Common myeloid progenitor, CD34-positive (primary cell): ENCODE measurements at regions not wholly inside any gene's neighbourhood (a gene's known extent, or its start where the extent isn't known, plus 50 kb on each side); places are given as distances from the start of the nearest gene placed in this dataset.

Experiments used
- CTCF ChIA-PET: fragments of 350-600 bp; sonication (Branson Sonifier 250); formaldehyde crosslinking; loops from one replicate; lab custom pipeline; 2021; ENCODE audit warnings: antibody characterized with exemption; lab: Charles Lee
- POLR2A ChIA-PET: fragments of 350-600 bp; sonication (Branson Sonifier 250); formaldehyde crosslinking; loops from one replicate; lab custom pipeline; 2021; ENCODE audit warnings: antibody characterized with exemption; lab: Charles Lee
- DNase-seq, 3 donors: peaks; one replicate each; pipeline versions ENCODE4 v3.0.0 to v3.0.0-alpha.2; 2013
- H3K27ac ChIP-seq, 2 experiments: 1 replicate in 1 of 2; 2 replicates in 1 of 2; pipeline ENCODE4 v1.7.0; 2013; ENCODE audit warnings: inconsistent platforms in 2 of 2, low read length in 2 of 2, mild to moderate bottlenecking in 2 of 2, low read depth in 1 of 2, moderate library complexity in 1 of 2; ENCODE audit not compliant: severe bottlenecking in 2 of 2, insufficient read depth in 1 of 2, poor library complexity in 1 of 2
- H3K27me3 ChIP-seq, 5 experiments: replicated peaks in 2 of 5; 1 replicate in 3 of 5; 2 replicates in 2 of 5; pipeline versions ENCODE4 v1.6.1 to v1.7.0; 2013; ENCODE audit warnings: low read length in 4 of 5, mild to moderate bottlenecking in 2 of 5, moderate library complexity in 2 of 5, inconsistent platforms in 1 of 5; ENCODE audit not compliant: insufficient read depth in 5 of 5, control insufficient read depth in 4 of 5
- H3K36me3 ChIP-seq, 4 experiments: 1 replicate in 2 of 4; 2 replicates in 2 of 4; pipeline versions ENCODE4 v1.6.1 to v1.7.0; 2013; ENCODE audit warnings: low read length in 3 of 4, control low read depth in 1 of 4, mild to moderate bottlenecking in 1 of 4; ENCODE audit not compliant: control insufficient read depth in 4 of 4, insufficient read depth in 4 of 4
- H3K4me1 ChIP-seq, 4 experiments: 1 replicate in 3 of 4; 2 replicates in 1 of 4; pipeline versions ENCODE4 v1.6.1 to v1.7.1; 2013; ENCODE audit warnings: low read length in 3 of 4, mild to moderate bottlenecking in 3 of 4, control low read depth in 1 of 4, inconsistent platforms in 1 of 4, moderate library complexity in 1 of 4; ENCODE audit not compliant: control insufficient read depth in 4 of 4, insufficient read depth in 4 of 4; ENCODE audit errors: control extremely low read depth in 1 of 4
- H3K4me3 ChIP-seq, 7 experiments: 1 replicate in 4 of 7; 2 replicates in 3 of 7; pipeline versions ENCODE4 v1.5.1 to v1.7.0; 2013; ENCODE audit warnings: mild to moderate bottlenecking in 7 of 7, low read length in 6 of 7, moderate library complexity in 6 of 7, inconsistent platforms in 2 of 7, low read depth in 2 of 7, control low read depth in 1 of 7; ENCODE audit not compliant: insufficient read depth in 4 of 7, control insufficient read depth in 1 of 7; ENCODE audit errors: extremely low read depth in 1 of 7
- H3K9me3 ChIP-seq, 5 experiments: 1 replicate in 4 of 5; 2 replicates in 1 of 5; pipeline versions ENCODE4 v1.6.1 to v1.7.1; 2013; ENCODE audit warnings: low read length in 4 of 5, mild to moderate bottlenecking in 2 of 5, inconsistent platforms in 1 of 5, low read depth in 1 of 5, moderate library complexity in 1 of 5; ENCODE audit not compliant: control insufficient read depth in 4 of 5, insufficient read depth in 2 of 5; ENCODE audit errors: control extremely low read depth in 1 of 5
- WGBS: methylation state at CpG from one replicate; pipeline ENCODE4 v1.1.5; 2013; ENCODE audit not compliant: insufficient coverage; 5-methylcytosine and 5-hydroxymethylcytosine counted together

DNA sequence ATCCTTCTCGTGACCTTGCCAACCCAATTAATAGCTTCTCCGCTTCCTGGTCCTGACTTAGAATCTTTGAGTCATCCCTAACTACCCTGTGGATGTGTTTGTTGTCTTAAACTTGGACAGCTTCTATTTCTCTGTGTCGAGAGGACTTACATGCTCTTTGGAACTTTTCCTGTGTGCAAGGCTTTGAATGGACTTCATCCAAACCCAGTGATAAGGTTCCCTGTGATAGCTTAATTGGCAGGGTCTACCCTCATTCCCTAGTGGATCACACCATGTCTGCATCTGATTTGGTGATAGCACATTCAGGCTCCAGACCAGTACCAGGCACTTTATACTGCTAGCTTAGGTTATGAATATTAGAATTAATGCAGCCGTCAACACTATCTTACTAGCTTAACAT lies 378.2 kb upstream of the KAZN start:
- Histone ChIP-seq H3K27me3 (peaks cover 0 to 3% (median 0%) of the 10 kb centered on the region in 5 experiments), H3K4me3 (no peak overlapping the region), H3K36me3 (no peaks in the 10 kb centered on the region), H3K9me3 (peaks cover 0 to 16% (median 0%) of the 10 kb centered on the region in 5 experiments), H3K27ac (no peak overlapping the region), H3K4me1 (no peaks in the 10 kb centered on the region)
- POLR2A ChIA-PET: no interaction called here
- DNase-seq: no peak
- CTCF ChIA-PET: no interaction called here
- 100% methylated on average over 3 of the region's 4 CpGs for WGBS

DNA sequence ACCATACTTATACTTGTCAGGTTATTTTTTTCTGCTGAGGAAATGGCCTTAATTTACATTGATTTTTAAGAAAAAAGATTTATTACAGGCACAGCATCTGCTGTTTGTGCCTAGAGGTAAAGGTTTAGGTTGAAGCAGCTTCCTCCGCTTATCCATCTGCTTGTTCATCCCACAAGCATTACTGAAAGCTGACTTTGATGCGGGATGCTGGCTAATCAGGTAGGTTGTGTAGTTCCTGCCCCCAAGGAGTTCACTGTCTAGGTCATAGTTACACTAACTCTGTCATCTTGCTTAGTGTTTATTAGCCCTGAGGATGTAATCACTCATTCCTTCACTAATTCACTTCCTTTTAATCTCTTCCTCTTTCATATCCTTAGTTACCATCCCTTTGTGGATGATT lies 377.7 kb upstream of the KAZN start:
- no peak for DNase-seq
- Histone ChIP-seq H3K27ac (no peak overlapping the region), H3K27me3 (peaks cover 0 to 3% (median 0%) of the 10 kb centered on the region in 5 experiments), H3K4me1 (no peaks in the 10 kb centered on the region), H3K4me3 (no peak overlapping the region), H3K36me3 (no peaks in the 10 kb centered on the region), H3K9me3 (peaks cover 0 to 16% (median 0%) of the 10 kb centered on the region in 5 experiments)
- WGBS: 100% methylated on average over 1 of the region's 2 CpGs
- POLR2A ChIA-PET: no interaction called here
- CTCF ChIA-PET: no interaction called here

DNA sequence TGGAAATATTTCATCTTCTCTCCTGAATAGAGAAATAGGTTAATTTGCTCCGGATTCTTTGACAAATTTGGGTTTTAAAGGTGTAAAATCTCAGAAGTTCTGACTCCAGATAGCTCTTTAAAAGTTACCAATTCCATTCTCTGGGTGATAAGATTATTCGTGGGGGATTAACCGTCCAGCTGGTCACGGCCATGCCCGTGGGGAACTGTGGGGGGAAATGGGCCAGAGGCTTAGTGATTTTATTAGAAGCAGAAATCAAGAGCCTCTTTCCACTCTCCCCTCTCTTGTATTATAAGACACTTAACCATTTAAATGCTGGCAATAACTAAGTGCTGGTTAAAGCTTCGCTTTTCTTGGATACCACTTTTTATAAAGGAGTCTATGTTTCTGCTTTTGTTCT lies 376.4 kb upstream of the KAZN start:
- no CpG with 5 or more reads among the region's 6 CpGs for WGBS
- Histone ChIP-seq H3K36me3 (no peaks in the 10 kb centered on the region), H3K9me3 (peaks cover 0 to 10% (median 0%) of the 10 kb centered on the region in 5 experiments), H3K4me3 (no peak overlapping the region), H3K27ac (no peak overlapping the region), H3K4me1 (no peaks in the 10 kb centered on the region), H3K27me3 (peaks cover 0 to 3% (median 0%) of the 10 kb centered on the region in 5 experiments)
- ChIA-PET POLR2A (no interaction called here), CTCF (no interaction called here)
- DNase-seq: no peak

DNA sequence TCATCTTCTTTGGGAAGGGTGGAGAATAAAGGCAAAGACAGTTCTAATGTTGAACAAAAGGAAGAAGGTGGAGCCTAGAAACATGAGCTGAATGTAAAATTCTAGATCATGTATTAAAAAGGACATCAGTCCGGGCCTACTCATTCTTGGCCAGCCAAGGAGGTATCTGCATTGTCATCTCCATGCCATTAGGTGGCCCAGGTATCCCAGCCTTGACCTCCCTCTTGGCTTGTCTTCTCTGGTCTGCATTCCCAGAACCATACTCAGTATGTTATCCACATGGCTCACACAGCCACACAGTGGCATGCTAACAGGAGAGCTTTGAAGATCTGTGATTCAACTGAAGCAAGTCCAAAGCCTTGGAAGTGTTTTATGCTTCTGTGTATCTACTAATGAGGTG lies 369.8 kb upstream of the KAZN start:
- no peaks in the 10 kb centered on the region for H3K36me3 ChIP-seq
- no peaks in the 10 kb centered on the region for H3K4me1 ChIP-seq
- H3K27ac ChIP-seq: no peak overlapping the region
- H3K27me3 ChIP-seq: peaks cover 0 to 3% (median 0%) of the 10 kb centered on the region in 5 experiments
- POLR2A ChIA-PET: no interaction called here
- no peak for DNase-seq
- CTCF ChIA-PET: no interaction called here
- H3K9me3 ChIP-seq: peaks cover 0 to 2% (median 0%) of the 10 kb centered on the region in 5 experiments
- H3K4me3 ChIP-seq: no peak overlapping the region
- WGBS: 92% methylated on average over 1 of the region's 1 CpG

DNA sequence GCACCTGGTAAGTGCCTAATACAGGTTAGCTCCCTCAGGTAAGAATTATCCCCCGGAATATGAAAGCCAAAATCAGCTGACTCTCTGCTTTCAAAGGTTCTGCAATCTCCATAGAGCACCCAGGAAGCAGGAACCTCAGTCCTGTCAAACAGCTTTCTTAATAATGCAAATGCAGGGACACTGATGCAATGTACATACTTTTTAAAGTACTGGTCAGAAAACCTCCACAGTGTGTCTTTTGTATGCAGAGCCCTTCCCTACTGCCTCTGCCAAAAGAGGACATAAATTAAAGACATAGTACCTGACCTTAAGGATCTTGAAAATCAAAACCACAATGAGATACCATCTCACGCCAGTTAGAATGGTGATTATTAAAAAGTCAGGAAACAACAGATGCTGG lies 365.0 kb upstream of the KAZN start:
- no peaks in the 10 kb centered on the region for H3K4me1 ChIP-seq
- ChIA-PET CTCF (no interaction called here), POLR2A (no interaction called here)
- no peak for DNase-seq
- peaks cover 0 to 3% (median 2%) of the 10 kb centered on the region in 5 experiments for H3K27me3 ChIP-seq
- peaks cover 0 to 2% (median 0%) of the 10 kb centered on the region in 5 experiments for H3K9me3 ChIP-seq
- no peaks in the 10 kb centered on the region for H3K36me3 ChIP-seq
- 86% methylated on average over 1 of the region's 2 CpGs for WGBS
- no peak overlapping the region for H3K4me3 ChIP-seq
- H3K27ac ChIP-seq: no peak overlapping the region

DNA sequence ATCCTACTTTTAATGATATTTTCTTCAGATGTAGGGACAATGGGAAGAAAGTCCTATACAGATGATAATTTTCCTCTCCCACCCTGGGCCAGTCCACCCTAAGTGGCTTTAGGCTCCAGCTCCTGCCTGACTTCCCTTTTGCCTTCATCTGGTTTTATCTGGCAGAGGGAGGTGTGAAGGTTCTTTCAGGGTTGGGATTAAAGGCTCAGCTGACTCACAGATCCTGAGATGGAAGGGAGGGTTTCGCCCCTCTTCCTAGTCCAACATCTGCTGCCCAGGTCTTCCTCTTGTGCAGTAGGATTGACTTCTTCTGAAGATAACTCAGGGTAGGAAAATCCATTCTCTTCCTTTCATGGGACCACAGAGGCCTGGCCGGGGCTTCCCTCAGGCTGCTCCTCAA lies 362.4 kb upstream of the KAZN start:
- ChIA-PET POLR2A (no interaction called here), CTCF (no interaction called here)
- Histone ChIP-seq H3K27ac (no peak overlapping the region), H3K36me3 (no peaks in the 10 kb centered on the region), H3K27me3 (peaks cover 0 to 3% (median 3%) of the 10 kb centered on the region in 5 experiments), H3K9me3 (peaks cover 0 to 2% (median 0%) of the 10 kb centered on the region in 5 experiments), H3K4me3 (no peak overlapping the region), H3K4me1 (no peaks in the 10 kb centered on the region)
- DNase-seq: no peak
- 100% methylated on average over 1 of the region's 2 CpGs for WGBS

DNA sequence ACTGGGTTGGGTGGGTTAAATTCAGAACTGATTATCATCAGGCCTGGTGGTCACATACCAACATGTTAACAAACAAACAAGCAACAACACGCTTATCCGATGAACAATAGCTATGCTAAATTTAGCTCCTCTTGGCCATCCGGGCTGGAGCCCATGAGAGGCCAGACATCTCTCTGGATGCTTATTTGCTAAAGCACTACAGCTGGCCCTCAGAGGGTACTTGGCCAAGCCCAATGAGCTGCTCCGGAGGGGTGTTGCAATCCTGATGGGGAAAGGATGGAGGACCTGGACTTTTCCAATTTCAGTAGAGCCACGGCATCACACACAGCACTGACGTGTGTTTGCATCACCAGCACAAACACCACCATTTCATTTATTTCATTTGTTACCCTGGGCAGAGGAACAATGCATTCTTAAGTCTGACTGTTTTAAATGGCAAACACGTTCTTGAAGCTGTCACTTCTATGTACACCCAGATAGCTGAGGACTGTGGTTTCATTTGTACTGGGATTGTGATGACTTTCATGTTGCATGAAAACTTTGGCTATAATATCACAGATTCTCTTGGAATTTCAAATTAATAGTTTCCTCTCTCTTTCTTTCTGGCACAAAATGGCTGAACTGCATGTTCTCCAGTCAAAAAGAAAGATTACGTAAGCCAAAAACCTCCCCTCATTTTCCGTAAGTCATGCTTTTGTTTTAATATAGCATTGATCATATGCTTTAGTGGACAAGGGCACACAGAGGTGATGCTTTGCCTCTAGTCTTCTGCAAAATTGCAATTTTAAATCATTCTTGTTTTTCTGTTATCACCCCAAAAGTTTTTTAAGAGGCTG lies 359.8 kb upstream of the KAZN start:
- Histone ChIP-seq H3K4me1 (no peaks in the 10 kb centered on the region), H3K4me3 (no peak overlapping the region), H3K9me3 (no peaks in the 10 kb centered on the region), H3K27me3 (peaks cover 0 to 4% (median 3%) of the 10 kb centered on the region in 5 experiments), H3K27ac (no peak overlapping the region), H3K36me3 (no peaks in the 10 kb centered on the region)
- 94% methylated on average over 7 of the region's 9 CpGs for WGBS
- CTCF ChIA-PET: no interaction called here
- no peak for DNase-seq
- POLR2A ChIA-PET: no interaction called here
